SK-N-MC (cell line): ENCODE measurements at regions not wholly inside any gene's neighbourhood (a gene's known extent, or its start where the extent isn't known, plus 50 kb on each side); places are given as distances from the start of the nearest gene placed in this dataset.

Experiments
- EZH2 ChIP-seq: fragments of 200-600 bp; sonication (generic); IDR thresholded peaks from one replicate; pipeline ENCODE4 v1.6.1; 2017; ENCODE audit warnings: antibody characterized with exemption
- POLR2AphosphoS5 ChIP-seq: IDR thresholded peaks from 2 replicates; pipeline ENCODE4 v1.6.1; 2012; ENCODE audit warnings: mild to moderate bottlenecking, low read depth, low read length, borderline replicate concordance

DNA sequence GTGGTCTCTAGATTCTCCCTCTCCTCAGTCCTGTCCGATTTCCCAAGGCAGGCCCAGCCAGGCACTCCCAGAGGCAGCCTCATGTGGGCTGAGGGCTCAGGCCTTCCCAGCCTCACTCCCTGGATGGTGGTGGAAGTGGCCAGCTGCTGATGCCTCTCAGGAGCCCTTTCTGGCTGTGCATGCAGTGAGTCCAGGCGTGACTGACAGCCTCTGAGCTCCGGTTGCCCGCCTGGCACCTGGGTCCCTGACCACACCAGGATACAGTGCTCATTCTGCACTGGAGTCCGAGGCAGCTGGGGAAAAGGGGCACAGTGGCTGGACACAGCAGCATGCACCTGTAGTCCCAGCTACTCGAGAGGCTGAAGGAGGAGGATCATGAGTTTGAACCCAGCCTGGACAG is 132.6 kb downstream of the CUL2 start:
- TF ChIP-seq POLR2AphosphoS5: no peak
- no peak for TF ChIP-seq EZH2
